ENCODE measurements at regions not wholly inside any gene's neighbourhood (a gene's known extent, or its start where the extent isn't known, plus 50 kb on each side); places are given as distances from the start of the nearest gene placed in this dataset.

- TF ChIP-seq CTCF (IDR thresholded peaks at IDR 0.05) (no peak), POLR2A (IDR thresholded peaks at IDR 0.05) (no peak), POLR2AphosphoS5 (IDR thresholded peaks at IDR 0.05; ENCODE audit: insufficient read depth in 1 of 2, low read depth in 1 of 2) (no peak)
- peak in 1 of 2 donors; percentile 6 for DNase-seq (ENCODE audit: extremely low spot score in 2 of 2)
- Histone ChIP-seq H3K4me1 (no peaks in the 10 kb centered on the region), H3K36me3 (no peaks in the 10 kb centered on the region), H3K27ac (no peak overlapping the region), H3K4me3 (no peak overlapping the region), H3K9me3 (no peaks in the 10 kb centered on the region), H3K27me3 (no peaks in the 10 kb centered on the region)
- intact Hi-C loops (cut with DNase I), result no loop called here
Observed at GRCh38 chr9:108640230-108640629, 215.6 kb downstream of the ACTL7B start.

GRCh38 chr9:108639696-108640095 lies 216.1 kb downstream of the ACTL7B start:
- H3K4me1 ChIP-seq, result no peaks in the 10 kb centered on the region
- TF ChIP-seq POLR2A (IDR thresholded peaks at IDR 0.05) (no peak), POLR2AphosphoS5 (IDR thresholded peaks at IDR 0.05; ENCODE audit: insufficient read depth in 1 of 2, low read depth in 1 of 2) (no peak), CTCF (IDR thresholded peaks at IDR 0.05) (no peak)

GRCh38 chr9:108639091-108639490 lies 216.7 kb downstream of the ACTL7B start:
- no peaks in the 10 kb centered on the region for H3K27me3 ChIP-seq
- H3K4me3 ChIP-seq, result no peak overlapping the region
- no peaks in the 10 kb centered on the region for H3K4me1 ChIP-seq
- DNase-seq (ENCODE audit: extremely low spot score in 2 of 2), result no peak
- no peaks in the 10 kb centered on the region for H3K36me3 ChIP-seq
- no peaks in the 10 kb centered on the region for H3K9me3 ChIP-seq
- intact Hi-C loops (cut with DNase I), result no loop called here
- H3K27ac ChIP-seq, result no peak overlapping the region
- TF ChIP-seq CTCF (IDR thresholded peaks at IDR 0.05) (no peak), POLR2AphosphoS5 (IDR thresholded peaks at IDR 0.05; ENCODE audit: insufficient read depth in 1 of 2, low read depth in 1 of 2) (no peak), POLR2A (IDR thresholded peaks at IDR 0.05) (no peak)

More at GRCh38 chr9:108639696-108640095, 216.1 kb downstream of the ACTL7B start:
- intact Hi-C loops (cut with DNase I), result no loop called here
- Histone ChIP-seq H3K36me3 (no peaks in the 10 kb centered on the region), H3K27ac (no peak overlapping the region), H3K9me3 (no peaks in the 10 kb centered on the region), H3K27me3 (no peaks in the 10 kb centered on the region), H3K4me3 (no peak overlapping the region)
- peak in 1 of 2 donors; percentile 32 for DNase-seq (ENCODE audit: extremely low spot score in 2 of 2)

GRCh38 chr9:108637340-108637739 lies 218.4 kb downstream of the ACTL7B start:
- no peak overlapping the region for H3K4me3 ChIP-seq

More at GRCh38 chr9:108637340-108637739, 218.4 kb downstream of the ACTL7B start:
- no peak for TF ChIP-seq POLR2AphosphoS5 (IDR thresholded peaks at IDR 0.05; ENCODE audit: insufficient read depth in 1 of 2, low read depth in 1 of 2)
- no peak for TF ChIP-seq CTCF (IDR thresholded peaks at IDR 0.05)
- no peak for TF ChIP-seq POLR2A (IDR thresholded peaks at IDR 0.05)
- no peaks in the 10 kb centered on the region for H3K27me3 ChIP-seq
- H3K27ac ChIP-seq, result no peak overlapping the region
- H3K36me3 ChIP-seq, result no peaks in the 10 kb centered on the region
- no peaks in the 10 kb centered on the region for H3K9me3 ChIP-seq
- intact Hi-C loops (cut with DNase I), result no loop called here
- peak in 1 of 2 donors; percentile 18 for DNase-seq (ENCODE audit: extremely low spot score in 2 of 2)
- H3K4me1 ChIP-seq, result no peaks in the 10 kb centered on the region

Data from vagina (tissue), 2 donors.